Suppressor macrophage (primary cell): ENCODE measurements at regions not wholly inside any gene's neighbourhood (a gene's known extent, or its start where the extent isn't known, plus 50 kb on each side); places are given as distances from the start of the nearest gene placed in this dataset.
"Not testable (repeated sequence)": the region's sequence is repeated elsewhere in the genome, so short reads cannot be mapped to it uniquely, and the experiment has no call there.

Source experiments
- DNase-seq, 4 experiments: peaks; one replicate each; pipeline ENCODE4 v3.0.0-alpha.2; 2020 to 2022

DNA sequence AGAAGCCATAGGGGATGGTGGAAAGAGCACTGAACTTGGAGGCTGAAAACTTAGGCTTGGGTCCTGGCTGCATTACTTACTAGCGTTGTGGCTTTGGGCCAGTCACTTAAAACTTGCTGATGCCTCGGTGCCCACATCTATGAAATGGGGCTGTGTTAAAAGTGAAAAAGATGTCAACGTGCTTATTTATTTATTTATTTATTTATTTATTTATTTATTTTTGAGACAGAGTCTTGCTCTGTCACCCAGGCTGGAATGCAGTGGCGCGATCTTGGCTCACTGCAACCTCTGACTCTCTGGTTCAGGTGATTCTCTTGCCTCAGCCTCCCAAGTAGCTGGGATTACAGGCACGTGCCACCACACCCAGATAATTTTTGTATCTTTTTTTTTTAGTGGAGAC, 94.3 kb downstream of the MRM1 start:
- DNase-seq = not testable (repeated sequence)

- DNase-seq = no peak
Measured at GRCh38 chr17:36696805-36697204, 95.4 kb downstream of the MRM1 start.

DNA sequence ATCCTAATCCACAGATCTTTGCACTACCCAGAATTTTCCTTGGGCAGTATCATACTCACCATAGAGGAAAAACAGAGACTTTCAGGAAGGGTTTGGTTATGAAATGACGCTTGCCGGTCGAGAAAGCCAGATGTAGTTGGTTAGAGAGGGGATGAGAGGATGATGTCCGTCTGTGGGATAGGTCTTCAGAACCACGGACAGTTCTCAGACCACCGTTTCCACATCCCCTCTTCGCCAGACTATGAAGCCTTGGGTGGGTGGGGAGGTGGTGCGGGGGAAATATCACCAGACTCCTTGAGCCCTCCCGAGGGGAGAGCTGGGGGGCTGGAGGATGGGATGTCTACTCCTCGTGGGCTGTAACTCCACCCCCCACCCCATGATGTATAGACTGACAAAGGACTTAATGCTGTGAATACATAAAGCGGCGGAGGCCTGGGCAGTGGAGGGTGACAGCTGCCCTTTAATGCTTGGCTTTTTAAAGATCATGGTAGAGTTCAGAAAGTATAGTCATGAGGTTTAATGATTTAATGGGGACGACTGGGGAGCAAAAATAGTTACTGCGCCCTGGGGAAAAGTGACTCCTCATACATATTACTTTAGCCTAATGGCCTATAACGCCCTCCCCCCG, 96.6 kb downstream of the MRM1 start:
- DNase-seq = no peak

DNA sequence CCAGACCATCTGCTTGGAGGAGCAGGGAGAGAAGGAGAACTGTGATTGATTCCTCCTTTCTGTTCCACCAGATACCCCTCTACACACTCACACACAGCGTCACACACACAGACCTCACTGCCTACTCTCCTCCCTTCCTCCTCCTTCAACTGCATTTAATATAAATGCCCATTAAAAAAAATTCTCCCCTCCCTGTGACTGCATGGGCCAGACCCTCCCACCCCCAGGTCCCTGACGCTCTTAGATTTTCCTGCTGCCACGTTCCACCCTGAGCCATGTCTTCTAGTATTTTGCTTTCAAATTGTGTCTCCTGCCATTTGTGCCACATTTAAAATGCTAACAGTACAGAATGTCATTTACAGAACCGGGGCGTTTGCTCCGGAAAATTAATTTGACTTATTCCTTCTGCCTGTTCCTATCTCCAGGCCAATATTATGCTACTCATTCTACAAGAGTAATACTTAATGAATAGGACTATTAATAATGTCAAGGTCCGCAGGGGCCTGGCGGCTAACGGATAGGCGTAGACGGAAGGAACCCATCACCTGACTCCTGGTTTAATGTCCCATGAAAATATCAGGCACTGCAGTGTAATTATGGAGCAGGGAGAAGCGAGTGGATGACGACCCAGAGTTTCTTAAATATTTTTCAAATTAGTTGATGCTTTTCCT, 100.2 kb downstream of the MRM1 start:
- DNase-seq = no peak

DNA sequence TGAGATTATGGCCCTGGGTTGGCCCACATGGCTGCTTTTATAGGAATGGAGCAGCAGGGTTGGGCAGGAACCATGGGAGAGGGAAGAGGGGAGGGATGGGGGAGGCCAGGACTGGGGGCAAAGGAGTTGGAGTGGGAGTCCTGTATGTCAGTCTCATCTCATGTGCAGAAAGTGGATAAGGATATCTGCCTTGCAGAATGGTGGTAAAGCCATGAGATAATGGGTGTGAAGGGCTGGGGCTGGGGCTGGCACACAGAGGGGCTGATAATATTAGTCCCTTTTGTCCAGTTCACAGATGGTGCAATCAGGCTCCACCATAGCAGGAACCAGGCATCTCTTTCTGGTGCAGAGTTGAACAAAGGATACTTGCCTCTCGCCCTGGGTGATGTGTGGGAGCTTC, 101.3 kb downstream of the MRM1 start:
- DNase-seq = no peak

DNA sequence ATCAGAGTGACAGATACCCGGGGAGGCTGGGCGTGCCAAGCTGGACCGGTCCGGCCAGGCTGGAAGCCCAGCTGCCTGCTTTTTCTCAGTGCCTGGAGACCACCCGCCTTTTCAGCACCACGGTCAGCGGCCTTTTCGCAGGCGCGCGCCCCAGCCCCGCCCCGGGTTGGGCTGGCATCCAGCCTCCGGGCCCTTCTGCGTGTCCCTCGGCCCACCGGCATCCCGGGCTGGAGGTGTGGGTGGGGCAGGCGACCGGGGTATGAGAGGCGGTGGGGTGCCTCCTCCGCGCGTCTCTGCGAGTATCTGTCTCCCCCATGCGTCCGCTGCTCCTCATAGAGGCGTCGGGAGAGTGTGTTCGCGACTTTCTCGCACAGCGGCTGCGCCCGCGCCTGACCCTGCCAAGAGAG, 102.5 kb downstream of the MRM1 start:
- DNase-seq = peak in 3 of 4 experiments; percentile 9 to 69 (median 64)

DNA sequence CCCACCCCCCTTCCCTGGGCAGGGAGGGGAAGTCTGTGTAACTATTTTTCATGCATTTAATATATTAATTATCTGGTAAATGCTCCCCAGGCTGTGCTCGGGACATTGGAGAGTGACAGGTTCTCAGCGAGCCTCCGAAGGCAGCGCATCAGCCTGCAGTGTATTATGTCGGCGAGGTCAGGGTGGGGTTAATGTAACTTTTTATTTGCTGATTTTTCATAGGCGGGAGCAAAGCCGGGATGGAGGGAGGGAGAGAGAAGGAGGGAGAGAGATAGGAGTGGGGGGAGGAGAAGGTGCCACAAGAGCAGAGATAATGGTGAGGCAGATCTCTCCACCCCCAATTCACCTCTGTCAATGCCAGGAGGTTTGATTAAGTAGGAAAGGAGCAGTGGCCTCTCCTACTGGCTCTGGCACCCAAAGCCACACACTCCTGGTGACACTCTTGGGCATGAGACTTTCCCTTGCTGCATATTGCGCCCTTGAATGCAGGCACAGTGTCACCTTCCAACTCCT, 104.0 kb downstream of the MRM1 start:
- no peak for DNase-seq

- DNase-seq = peak; percentile 36 to 73 (median 58)
Measured at GRCh38 chr17:36705874-36706731, 104.7 kb downstream of the MRM1 start.

GRCh38 chr17:36707904-36708303, 106.5 kb downstream of the MRM1 start:
- no peak for DNase-seq

GRCh38 chr17:36714789-36715188, 113.4 kb downstream of the MRM1 start:
- no peak for DNase-seq

DNA sequence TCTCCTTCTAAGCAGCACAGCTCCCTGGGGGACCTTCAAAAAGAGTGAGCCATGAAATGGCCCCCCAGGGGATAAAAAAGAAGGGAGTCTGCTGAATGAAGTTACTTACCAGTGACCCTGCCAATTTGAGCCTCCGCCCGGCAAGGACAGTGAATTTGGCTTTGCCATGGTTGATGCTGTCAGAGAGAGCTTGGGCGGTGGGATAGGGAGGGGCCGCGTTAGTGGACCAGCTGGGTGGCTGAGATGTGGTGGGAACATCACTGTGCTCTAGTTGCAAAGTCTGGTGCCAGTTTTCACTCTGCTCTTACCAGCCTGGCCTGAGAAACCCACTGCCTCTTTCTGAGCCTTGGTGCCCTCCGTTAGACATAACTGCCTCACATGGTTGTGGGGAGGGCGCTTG, 114.6 kb downstream of the MRM1 start:
- no peak for DNase-seq

DNA sequence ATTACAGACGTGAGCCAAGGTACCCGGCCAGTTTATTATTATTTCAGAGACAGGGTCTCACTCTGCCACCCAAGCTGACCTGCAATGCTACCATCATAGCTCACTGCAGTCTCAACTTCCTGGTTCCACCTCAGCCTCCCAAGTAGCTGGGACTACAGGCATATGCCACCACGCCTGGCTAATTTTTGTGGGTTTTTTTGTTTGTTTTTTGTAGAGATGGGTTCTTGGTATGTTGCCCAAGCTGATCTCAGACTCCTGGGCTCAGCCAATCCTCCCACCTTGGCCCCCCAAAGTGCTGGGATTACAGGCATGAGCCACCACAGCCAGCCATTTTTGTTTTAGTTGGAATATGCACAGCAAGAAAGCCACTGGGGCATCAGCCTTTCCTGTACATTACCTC, 115.7 kb downstream of the MRM1 start:
- no peak for DNase-seq

GRCh38 chr17:36720131-36720530, 118.7 kb downstream of the MRM1 start:
- no peak for DNase-seq

- peak in 2 of 4 experiments; percentile 23 to 40 for DNase-seq
Measured at GRCh38 chr17:36721560-36722120, 120.3 kb downstream of the MRM1 start.

GRCh38 chr17:36722121-36722902, 120.9 kb downstream of the MRM1 start:
- peak; percentile 22 to 63 (median 37) for DNase-seq

DNA sequence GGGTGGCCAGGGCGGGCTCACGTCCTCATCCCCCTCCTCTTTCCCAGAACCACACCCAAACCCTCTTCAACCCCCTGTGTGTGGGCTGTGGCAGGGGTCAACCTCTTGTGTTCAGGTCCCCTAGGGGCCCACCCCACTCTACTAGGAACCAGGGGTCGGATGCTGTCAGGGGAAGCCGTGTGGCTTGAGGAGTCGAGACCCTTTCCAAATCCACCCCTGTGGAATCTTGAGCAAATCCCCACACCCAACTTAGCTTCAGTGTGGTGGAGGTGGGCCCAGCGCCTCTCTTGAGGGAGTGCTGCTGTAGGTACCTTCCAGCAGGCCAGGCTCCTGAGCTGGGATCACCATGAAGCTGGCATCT, 121.5 kb downstream of the MRM1 start:
- no peak for DNase-seq

GRCh38 chr17:36723459-36724025, 122.2 kb downstream of the MRM1 start:
- DNase-seq = no peak

DNA sequence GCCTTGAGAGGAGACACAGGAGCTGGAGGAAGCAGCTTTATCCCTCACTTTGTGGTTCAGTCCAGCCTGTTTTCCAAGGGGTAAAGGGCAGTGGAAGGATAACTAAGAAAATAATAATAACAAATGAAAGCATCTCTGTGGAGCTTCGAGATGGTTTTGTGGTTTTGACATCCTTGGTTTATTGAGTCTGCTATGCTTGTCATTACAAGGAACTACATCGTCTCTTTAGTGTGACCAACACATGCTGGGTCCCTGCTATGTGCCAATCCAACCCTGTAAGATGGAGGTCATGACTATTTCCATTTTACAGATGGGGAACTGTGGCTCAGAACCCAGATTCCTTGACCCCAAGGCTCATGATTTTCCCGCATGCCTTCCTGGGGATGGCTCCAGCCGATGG, 124.8 kb downstream of the MRM1 start:
- DNase-seq = no peak

DNA sequence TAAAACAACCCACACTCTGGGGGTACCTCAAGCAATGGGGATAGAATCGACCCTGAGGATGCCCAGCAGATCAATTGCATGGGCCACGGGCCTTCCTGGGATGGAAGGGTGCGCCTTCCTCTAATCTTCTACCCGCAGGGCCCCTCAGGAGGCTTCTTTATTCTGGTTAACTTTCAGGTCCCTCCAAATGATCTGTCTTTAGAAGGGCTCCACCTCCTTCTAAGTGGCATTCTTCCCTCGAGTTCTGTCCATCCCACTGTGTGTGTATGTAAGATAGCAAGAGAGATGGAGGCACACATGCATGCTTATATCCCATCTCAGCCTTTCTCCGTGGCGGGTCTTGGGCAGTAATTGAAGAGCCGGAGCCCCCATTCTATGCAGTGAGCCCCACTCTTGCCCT, 125.7 kb downstream of the MRM1 start:
- no peak for DNase-seq

- no peak for DNase-seq
Measured at GRCh38 chr17:36727577-36727976, 126.2 kb downstream of the MRM1 start.

GRCh38 chr17:36728030-36728991, 126.9 kb downstream of the MRM1 start:
- no peak for DNase-seq
